ENCODE measurements at regions not wholly inside any gene's neighbourhood (a gene's known extent, or its start where the extent isn't known, plus 50 kb on each side); places are given as distances from the start of the nearest gene placed in this dataset.

DNA sequence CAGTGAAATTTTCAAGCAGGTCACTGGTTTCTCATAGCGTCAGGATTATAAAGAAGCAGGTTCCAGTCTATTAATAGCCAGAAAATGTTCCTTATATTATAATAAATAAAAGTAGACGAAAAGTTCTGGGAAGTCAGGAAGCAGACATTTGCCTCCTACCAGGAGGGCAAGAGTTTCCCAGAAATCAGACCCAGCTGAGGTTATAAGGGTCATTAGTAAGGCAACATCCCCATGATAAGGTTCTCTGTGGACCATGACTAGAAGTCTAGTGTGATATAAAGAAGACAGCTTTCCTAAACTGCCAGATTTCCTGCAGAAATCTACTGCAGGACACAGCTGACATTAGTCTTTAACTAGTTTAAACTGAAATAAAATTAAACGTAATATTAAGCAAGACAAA is 210.1 kb upstream of the STK17B start:
- H4K8ac ChIP-seq (replicated peaks; ENCODE audit: insufficient read length, low read depth, low read length): no peak overlapping the region
- H3K27ac ChIP-seq (ENCODE audit: insufficient read length, low read depth, low read length): no peak overlapping the region
- no peak overlapping the region for H3K9ac ChIP-seq (ENCODE audit: extremely low read depth, insufficient read length, low read length)
- no peak overlapping the region for H2BK12ac ChIP-seq (ENCODE audit: insufficient read length, low read depth, low read length)
- H3K23me2 ChIP-seq (ENCODE audit: insufficient read length, low read depth, low read length, poor library complexity, severe bottlenecking): no peaks in the 10 kb centered on the region
- no CpG with 5 or more reads among the region's 3 CpGs for whole genome bisulfite sequencing (ENCODE audit: extremely low coverage, insufficient read length, low lambda C conversion rate)
- no peak overlapping the region for H3K4me2 ChIP-seq (ENCODE audit: insufficient read depth, insufficient read length, low read length)
- no peak overlapping the region for H3T11ph ChIP-seq (ENCODE audit: low read length)
- H4K91ac ChIP-seq (ENCODE audit: insufficient read length, low read depth, low read length): no peak overlapping the region
- no peaks in the 10 kb centered on the region for H3K79me2 ChIP-seq (ENCODE audit: insufficient read depth, low read length)
- H3K9me3 ChIP-seq (ENCODE audit: control insufficient read depth, low read depth, low read length): no peaks in the 10 kb centered on the region
- no peak overlapping the region for H2BK5ac ChIP-seq (ENCODE audit: insufficient read length, low read length)
- DNase-seq: no peak
- H3K14ac ChIP-seq (ENCODE audit: insufficient read depth, low read length): no peak overlapping the region
- Mint-ChIP-seq H3K9me3 (no peaks in the 10 kb centered on the region), H3K4me3 (no peak overlapping the region), H3K27me3 (ENCODE audit: low read depth) (no peaks in the 10 kb centered on the region), H3K36me3 (ENCODE audit: insufficient read depth in 1 of 3, low read depth in 3 of 3) (no peaks in the 10 kb centered on the region), H3K4me1 (no peaks in the 10 kb centered on the region), H3K27ac (no peak overlapping the region)
- H3K56ac ChIP-seq (ENCODE audit: insufficient read length, low read depth, low read length): no peak overlapping the region
- H2BK120ac ChIP-seq (ENCODE audit: low read depth, low read length, poor library complexity, severe bottlenecking): no peak overlapping the region
- H3K4me1 ChIP-seq (ENCODE audit: insufficient read depth, low read length): no peaks in the 10 kb centered on the region
- H2BK20ac ChIP-seq (ENCODE audit: low read depth, low read length, poor library complexity, severe bottlenecking): no peak overlapping the region
- no peak overlapping the region for H3K23ac ChIP-seq (ENCODE audit: insufficient read length, low read depth, low read length)
- no peak overlapping the region for H2AFZ ChIP-seq (ENCODE audit: low read length)
- no peaks in the 10 kb centered on the region for H3K27me3 ChIP-seq (ENCODE audit: insufficient read depth, low read length)
- H2AK5ac ChIP-seq (ENCODE audit: insufficient read length, low read length): no peak overlapping the region
- no peaks in the 10 kb centered on the region for H4K20me1 ChIP-seq (ENCODE audit: control insufficient read depth, insufficient read depth, insufficient read length)
- no peaks in the 10 kb centered on the region for H3K79me1 ChIP-seq (ENCODE audit: insufficient read depth, low read depth, low read length, poor library complexity, severe bottlenecking)
- no peak overlapping the region for H3K4ac ChIP-seq (ENCODE audit: low read depth, low read length)
- no peak overlapping the region for H4K5ac ChIP-seq (ENCODE audit: insufficient read length, low read depth, low read length)
- no peak overlapping the region for H2BK15ac ChIP-seq (ENCODE audit: low read depth, low read length)
- no peak overlapping the region for H3K18ac ChIP-seq (ENCODE audit: insufficient read length, low read depth, low read length)
- TF ChIP-seq, protein P1, sequence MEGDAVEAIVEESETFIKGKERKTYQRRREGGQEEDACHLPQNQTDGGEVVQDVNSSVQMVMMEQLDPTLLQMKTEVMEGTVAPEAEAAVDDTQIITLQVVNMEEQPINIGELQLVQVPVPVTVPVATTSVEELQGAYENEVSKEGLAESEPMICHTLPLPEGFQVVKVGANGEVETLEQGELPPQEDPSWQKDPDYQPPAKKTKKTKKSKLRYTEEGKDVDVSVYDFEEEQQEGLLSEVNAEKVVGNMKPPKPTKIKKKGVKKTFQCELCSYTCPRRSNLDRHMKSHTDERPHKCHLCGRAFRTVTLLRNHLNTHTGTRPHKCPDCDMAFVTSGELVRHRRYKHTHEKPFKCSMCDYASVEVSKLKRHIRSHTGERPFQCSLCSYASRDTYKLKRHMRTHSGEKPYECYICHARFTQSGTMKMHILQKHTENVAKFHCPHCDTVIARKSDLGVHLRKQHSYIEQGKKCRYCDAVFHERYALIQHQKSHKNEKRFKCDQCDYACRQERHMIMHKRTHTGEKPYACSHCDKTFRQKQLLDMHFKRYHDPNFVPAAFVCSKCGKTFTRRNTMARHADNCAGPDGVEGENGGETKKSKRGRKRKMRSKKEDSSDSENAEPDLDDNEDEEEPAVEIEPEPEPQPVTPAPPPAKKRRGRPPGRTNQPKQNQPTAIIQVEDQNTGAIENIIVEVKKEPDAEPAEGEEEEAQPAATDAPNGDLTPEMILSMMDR (conservative IDR thresholded peaks at IDR 0.05): no peak

All from H9 (cell line).